ENCODE measurements at regions not wholly inside any gene's neighbourhood (a gene's known extent, or its start where the extent isn't known, plus 50 kb on each side); places are given as distances from the start of the nearest gene placed in this dataset.
"Not testable (repeated sequence)": the region's sequence is repeated elsewhere in the genome, so short reads cannot be mapped to it uniquely, and the experiment has no call there.

DNA sequence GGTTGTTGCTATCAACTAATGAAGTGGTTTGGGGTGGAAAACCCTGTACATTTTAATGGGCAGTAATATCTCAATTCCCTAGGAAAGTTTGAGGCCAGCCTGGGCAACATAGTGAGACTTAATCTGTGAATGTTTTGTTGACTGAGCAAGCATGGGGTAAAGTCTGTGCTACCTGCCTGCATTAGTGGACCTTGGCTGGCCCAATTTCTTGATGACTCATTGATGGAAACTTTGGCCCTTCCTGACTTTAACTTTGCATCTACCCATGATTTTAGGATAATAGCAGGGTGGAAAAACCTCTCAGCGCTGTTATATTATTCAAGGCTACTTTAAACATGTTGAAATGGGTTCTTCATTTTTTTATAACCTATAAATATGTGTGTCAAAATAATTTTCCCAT is 389.4 kb upstream of the RORB start:
- no peak for DNase-seq

DNA sequence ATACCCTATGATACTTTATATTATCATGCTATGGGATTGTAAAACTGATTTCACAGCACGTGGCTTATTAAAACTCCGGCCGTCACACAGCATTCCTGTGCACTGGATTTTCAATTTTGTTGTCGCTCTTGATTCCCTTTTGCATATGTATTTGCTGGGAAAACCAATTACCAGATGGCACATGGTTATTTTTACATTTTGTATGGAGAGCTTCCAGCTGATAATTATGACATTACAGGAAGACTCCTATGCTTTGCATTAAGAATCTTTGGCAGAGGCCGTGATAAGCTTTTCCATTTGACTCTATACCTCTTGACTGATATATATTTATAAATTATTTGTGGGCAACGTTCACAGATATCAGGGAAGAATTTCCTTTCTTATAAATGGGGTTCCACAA is 381.2 kb upstream of the RORB start:
- no peak for DNase-seq

DNA sequence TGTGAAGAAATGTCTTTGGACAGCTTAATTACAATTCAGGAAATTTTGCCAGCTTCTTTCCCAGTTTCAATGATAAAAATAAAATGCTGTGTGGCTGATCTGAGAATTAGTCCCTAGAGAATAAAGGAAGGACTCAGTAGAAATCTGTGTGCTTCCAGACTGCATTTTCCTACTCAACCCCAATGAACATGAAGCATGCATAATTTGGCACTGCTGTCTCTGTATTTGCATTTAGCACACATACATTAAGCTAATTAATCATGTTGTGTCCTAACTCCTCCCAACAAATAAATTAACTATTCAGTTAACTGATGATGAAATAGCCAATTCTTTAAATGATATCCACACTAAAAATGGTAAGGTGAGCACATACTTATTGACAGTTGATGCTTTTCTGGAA is 380.0 kb upstream of the RORB start:
- no peak for DNase-seq

DNA sequence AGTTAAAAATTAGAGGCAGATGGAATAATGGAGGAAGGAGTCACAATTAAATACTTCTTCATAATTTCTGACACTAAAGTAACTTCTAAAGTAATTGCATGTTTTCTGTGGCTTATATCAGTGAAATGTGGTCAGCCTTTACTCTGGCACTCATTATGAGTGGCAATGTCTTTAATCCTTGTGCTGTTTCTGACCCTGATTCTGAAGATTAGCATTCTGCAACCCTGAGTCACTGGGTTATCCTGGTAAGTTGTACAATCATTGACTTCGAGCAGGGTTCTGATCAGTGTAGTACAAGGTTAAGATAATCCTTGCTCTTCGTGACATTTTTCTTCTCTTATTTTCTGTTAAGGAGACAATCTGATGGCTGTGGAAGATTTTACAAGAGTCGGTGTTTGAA is 379.4 kb upstream of the RORB start:
- no peak for DNase-seq

DNA sequence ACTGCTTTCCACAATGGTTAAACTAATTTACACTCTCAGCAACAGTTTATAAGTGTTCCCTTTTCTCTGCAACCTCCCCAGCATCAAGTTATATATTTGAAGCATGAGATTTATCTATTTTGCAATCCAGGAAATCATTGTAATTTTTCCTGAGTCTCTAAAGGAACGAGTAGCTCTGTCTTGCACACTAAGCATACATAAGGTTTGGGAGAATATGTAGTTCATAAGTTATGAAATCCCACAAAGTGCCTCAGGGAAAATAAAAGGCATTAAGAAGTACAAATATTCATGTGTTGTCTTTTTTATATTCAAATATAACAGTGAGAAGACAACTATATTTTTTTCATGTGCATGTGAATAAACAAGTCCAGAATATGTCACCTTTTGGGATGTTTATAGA is 377.1 kb upstream of the RORB start:
- no peak for DNase-seq

DNA sequence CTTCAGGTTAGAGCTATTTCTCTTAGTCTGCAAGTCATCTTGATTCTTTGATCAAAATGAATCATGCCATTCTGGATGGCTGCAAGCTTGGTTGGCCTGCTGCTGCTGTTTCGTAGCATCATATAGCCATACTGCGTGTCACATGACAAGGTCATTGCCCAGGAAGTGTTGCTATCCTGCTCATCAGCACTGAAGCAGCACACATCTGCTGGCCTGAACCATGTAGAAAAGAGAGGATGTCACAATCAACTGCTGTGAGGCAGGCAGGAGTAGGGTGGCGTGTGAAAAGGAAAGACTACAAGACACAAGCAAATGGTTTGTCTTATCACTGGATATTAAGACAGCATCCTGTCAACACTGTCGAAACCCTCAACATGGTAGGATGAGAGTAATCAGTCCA is 376.7 kb upstream of the RORB start:
- no peak for DNase-seq

DNA sequence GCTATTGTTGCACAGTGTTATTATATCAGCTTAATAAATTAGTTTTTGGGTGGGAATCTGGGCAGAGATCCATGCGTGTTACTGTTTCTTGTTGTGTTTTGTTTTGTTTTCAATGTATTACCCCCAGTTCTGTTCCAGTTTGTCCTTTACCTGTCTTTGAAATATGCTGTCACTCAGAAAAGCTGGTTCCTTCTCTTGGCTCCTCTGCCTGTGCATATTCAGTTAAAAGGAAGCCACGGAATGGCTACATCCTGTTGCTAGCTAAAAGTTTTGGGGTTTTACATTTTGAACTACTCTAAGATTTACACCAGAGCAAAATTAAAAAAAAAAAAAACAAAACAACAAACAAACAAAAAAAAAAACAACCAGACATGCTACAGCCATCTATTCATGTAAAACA is 374.9 kb upstream of the RORB start:
- DNase-seq = no peak

DNA sequence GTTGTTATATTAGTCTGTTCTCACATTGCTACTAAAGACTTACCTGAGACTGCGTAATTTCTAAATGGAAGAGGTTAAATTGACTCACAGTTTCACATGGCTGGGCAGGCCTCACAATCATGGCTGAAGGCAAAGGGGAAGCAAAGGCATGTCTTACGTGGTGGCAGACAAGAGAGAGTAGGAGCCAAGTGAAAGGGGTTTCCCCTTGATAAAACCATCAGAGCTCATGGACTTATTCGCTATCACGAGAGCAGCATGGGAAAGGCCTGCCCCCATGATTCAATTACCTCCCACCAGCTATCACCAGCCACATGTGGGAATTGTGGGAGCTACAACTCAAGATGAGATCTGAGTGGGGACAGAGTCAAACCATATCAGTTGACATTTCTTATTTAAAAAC is 374.5 kb upstream of the RORB start:
- DNase-seq = no peak

DNA sequence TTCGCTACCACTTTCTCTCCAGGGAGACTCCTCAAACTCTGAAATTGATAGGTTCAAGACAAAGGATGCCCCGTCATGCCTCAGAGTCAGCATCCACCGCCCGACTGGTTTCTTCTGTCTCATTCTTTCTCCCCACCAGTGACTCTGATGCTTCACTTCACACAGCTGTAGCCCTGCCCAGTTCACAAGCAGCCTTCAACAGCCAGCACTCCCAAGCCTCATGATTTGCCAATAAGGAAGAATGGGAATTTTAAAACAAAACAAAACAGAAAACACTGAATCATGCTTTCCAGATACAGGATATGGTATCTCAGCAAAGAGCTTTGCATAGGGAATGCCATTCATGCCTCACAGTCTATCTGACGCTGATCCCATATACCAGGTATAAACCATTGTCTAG is 371.2 kb upstream of the RORB start:
- no peak for DNase-seq

DNA sequence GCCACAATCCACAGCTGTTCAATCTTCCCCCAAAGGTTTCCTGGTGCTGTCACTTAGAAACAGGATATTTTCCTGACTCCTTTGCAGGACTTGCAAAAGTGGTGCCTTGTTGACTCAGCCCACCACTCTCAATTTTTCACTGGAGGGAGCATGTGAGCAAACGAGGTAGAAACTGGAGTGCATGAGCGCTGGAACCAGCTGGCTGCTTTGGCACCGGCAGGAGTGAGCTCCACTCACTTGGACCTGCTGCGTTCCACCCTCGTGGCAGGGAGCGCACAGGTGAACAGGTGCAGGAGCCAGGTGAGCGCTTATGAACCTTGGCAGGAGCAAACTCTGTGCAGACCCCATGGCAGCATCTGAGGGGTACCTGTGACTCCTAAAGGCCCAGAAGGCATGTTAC is 364.1 kb upstream of the RORB start:
- DNase-seq = no peak

DNA sequence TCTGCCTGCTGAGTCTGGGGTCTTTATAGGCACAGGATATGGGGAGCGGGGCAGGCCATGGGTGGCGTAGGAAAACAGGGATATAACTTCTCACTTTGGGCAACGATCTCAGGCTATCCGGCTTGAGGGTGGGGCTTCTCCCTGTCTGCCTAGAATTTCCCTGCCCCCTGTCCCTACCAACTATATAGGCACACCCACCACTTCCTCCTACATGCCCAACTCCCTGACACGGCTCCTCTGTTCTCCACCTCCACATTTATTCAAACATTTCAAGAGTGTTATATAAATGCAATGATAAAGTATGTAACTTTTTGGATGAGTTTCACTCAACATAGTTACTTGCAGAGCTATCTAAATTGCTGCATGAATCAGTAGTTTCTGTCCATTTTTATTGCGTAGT is 363.2 kb upstream of the RORB start:
- no peak for DNase-seq

DNA sequence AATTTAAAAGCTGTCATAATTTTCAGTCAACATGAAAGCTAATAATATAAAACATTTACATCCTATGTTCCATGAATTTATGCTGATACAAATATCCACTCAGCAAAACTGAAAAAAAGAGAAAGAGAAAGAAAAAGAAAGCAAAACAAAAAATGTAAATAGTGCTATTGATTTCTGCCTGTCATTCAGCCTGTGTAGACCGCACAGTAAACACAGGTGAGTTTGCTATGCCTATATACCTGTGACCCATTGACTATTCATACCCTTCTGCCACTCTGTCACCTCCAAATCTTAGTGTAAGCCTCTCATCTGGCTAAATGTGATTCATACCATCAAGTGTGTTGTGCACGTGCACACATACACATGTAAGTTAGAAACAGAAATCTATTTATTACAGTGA is 359.0 kb upstream of the RORB start:
- DNase-seq = no peak

DNA sequence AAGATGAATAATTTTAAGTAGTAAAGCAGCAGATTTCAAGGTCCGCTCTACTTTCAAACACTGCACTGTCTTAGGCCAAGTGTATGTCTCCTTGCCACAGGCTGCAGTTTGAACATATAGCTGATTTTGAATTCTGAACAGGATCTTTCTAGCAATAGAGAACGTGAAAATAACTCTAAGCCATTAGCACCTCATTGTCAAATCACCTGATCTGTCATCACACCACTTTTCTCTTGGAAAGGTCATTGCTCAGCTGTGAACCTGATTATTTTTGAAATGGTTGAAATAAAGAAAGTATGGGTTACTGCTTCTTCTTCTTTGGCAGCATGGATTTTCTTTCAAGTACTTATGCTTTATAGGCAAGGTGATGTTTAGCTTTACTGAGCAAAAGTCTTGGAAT is 357.0 kb upstream of the RORB start:
- DNase-seq = no peak

DNA sequence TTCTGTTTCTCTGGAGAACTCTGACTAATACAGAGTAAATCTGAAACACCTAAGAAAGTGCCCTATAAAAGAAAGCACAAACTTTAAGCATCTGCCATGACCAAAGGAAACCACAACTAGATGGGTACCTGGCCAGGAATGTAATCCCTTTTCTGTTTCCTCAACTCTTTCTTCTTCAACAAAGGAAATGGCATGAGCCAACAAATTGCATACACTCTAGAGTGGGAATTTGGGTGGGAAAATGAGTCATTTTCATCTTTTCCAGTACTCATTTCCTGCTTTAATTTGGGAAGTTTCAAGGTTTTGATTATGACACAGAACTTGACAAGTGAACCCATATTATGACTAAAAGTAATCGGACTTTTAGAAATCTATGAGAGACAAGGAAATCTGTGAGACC is 349.2 kb upstream of the RORB start:
- no peak for DNase-seq

DNA sequence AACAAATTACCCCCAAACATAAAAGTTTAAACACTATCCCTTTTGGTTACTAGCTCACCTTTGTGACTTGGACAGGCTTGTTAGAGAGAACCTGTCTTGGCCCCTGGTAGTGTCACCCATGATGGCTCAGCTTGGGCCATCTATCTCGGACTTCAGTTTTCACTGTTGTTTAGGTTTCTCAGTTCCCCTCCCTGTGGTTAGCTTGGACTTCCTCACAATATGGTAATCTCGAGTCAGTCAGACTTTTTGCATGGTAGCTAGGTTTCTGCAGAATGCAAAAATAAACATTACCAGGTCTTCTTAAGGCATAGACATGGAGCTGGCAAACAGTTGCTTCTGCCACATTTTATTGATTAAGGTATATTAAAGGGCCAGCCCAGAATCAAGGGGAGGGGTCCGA is 324.3 kb upstream of the RORB start:
- DNase-seq = no peak

DNA sequence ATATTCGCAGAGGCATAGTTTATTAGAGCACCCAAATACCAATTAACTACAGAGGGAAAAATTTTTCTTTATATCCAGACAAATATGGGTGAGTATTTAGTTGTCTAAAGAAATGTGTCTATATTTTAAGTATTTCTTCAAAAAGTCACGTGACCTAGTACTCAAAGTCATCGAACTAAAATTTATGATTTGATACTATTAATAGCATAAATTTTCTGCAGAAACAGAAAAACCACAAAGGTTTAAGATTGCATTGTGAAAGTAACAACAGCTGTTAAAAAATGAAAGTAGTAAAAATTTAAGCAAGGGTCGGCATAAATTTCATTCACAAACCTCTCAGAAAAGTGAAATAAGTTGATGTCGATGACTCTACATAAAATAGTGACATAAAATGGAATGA is 323.9 kb upstream of the RORB start:
- DNase-seq = no peak

DNA sequence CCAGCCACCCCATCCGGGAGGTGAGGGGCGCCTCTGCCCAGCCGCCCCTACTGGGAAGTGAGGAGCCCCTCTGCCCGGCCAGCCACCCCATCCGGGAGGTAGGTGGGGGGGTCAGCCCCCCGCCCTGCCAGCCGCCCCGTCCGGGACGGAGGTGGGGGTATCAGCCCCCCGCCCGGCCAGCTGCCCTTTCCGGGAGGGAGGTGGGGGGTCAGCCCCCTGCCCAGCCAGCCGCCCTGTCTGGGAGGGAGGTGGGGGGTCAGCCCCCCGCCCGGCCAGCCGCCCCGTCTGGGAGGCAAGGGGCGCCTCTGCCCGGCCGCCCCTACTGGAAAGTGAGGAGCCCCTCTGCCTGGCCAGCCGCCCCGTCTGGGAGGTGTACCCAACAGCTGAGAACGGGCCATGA is 299.4 kb upstream of the RORB start:
- DNase-seq = not testable (repeated sequence)

DNA sequence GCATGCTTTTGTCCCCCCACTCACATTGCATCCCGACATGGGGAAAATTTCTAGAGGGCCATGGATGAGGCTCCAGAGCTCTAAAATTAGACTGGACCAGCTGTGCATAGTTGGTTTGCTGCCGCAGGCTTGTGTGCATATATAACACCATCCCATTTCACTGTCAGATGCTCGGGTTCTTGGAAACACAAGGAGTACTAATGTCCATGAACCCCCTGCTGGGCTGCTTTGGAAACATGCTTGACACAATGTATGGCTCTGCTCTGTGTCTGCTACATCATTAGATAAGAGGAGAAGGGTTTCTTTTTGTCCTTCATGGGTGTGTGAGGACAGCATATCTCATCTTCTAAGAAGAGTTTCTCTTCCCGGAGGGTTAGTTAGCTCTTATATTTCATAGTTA is 292.1 kb upstream of the RORB start:
- DNase-seq = no peak

DNA sequence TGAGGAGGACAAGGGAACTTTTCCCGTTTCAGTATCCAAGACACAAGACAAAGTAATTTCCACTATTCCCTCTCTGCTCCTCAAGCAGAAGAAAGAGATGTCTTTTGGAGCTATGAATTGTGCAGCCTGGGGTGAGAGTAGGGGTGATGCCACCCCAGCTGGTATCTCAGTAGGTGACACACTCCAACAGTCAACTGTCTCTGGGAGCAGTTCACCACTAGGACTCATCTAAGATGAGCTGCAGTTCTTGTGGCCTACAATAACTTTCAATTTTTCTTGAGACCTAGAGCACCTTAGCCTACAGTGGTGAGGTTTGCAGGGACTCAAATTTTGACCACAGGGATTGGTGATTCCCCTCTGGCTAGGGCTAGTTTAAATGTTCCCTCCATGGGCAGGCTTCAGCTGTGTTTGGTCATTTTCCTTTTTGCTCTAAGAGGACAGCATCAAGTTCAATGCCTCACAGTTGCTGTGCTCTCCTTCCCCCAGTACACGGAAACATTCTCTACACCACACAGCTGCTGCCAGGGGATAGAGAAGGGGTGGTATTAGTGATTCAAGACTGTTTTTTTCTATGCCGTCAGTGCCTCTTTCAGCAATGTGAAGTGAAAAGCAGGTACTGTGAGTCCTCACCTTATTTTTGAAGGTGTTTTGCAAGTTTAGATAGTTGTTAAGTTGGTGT is 278.6 kb upstream of the RORB start:
- DNase-seq = no peak

DNA sequence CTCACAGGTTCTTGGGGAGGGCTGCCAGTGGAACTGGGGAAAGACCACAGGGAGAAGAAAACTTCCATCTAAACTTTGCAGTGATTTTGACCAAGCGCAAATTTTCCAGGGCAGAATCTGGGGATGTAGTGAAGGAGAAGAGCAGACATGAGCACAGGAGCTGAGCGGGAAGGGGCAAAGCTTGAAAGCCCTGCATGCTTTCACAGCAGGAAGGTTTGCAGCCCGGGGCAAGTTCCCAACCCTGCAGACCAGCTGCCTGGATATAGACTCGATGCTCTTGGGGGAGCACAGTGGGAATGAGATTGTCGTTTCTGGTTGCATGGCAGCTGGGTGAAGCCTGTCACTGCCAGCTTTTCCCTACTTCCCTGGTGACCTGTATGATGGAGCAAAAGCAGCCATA is 276.8 kb upstream of the RORB start:
- DNase-seq = no peak

DNA sequence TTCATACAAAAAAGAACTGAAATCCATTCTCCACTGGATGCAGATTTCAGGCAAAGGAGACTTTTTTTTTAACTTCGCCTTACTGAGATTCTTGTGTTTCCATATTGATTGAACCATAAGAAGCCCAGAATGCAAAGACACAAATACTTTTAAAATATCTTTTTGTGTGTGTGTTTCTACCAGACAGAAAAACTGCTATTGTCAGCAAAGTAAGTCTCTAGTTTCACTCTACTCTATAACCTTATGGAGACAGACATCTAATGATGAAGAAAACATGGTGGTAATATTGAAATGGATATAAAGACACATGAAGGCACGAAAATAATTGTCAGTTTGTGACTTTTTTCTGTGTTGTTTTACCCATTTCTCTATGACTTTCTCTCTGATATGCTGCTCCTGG is 260.3 kb upstream of the RORB start:
- no peak for DNase-seq

DNA sequence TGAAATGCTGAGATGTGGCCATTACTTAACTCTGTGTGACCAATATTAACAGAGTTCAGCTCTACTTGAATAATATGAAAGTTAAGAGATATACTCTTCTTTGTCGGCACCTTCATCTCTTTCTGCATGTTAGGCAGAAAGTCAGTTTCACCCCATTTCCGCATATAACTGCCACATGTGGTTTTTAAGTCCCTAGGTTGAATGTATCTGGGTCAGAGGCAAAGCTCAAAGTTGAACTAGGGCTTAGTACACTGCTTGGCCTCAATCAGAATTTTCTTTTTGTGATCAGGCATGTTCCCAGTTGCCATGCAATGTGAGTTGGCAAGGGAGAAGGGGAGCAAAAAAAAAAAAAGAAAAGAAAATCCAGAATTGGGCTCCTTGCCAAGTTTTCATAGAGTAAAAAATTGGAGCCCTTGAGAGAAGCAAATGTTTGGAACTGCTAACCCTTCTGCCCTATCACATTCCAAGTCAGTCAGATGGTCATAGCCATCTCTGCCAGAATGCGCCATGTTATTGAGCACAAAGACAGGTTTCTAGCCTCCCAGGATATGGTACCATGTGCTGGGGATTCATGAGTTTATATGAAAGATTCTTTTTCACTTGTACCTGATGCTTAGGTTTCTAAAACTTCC is 251.2 kb upstream of the RORB start:
- no peak for DNase-seq

DNA sequence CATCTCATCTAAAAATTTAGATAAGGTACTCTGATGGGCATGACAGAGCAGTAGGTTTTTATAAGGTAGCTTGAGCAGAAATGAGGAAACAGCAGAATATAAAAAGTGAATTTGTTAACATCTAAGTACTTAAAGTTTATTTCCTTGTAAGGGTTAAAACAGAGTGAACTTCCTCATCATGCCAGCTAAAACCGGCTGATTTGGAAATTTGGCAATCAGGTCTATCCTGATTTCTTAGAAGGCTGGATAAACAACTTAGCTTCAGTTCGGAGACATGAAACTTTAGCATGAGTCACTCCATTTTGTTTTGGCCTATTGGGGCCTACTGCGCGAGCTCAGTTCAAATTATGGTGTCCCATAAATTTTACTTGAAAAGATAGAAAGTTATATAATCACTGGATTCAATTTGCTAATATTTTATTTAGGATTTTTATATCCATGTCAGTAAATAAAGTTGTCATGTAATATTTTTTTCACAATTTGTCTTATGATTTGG is 241.6 kb upstream of the RORB start:
- DNase-seq = no peak

DNA sequence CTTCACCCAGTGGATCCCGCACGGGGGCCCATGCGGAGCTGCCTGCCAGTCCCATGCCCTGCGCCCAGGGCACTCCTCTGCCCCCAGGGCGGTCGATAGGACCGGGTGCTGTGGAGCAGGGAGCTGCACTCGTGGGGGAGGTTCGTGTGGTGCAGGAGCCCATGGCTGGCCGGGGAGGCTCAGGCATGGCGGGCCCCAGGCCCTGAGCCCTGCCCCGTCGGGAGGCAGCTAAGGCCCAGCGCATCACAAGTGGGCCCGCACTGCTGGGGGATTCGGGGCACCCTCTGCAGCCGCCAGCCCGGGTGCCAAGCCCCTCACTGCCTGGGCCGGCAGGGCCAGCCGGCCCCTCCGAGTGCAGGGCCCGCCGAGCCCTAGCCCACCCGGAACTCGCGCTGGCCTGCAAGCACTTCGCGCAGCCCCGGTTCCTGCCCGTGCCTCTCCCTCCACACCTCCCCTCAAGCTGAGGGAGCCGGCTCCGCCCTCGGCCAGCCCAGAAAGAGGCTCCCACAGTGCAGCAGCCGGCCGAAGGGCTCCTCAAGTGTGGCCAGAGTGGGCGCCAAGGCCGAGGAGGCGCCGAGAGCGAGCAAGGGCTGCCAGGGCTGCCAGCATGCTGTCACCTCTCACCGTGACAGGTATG is 221.1 kb upstream of the RORB start:
- DNase-seq = no peak

DNA sequence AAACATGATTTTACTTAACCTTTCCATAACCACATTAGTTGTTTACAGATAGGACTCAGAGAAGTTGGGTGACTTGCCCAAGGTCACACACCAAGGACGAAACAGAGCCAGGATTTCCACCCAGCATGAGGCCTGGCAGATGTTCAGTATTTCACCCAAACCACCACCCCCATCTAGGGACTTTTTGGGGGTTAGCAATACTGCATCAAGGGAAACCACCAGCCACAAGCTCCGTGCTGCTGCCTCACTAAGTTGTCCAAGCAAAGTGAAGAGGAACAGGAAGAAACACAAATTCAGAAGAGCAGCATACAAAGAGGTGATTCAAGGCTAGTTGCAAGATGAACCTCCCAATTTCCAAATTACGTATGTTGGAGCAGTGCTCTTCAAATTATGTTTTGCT is 219.6 kb upstream of the RORB start:
- no peak for DNase-seq

Measured in NCI-H187 treated with DMSO at 0.1 percent for 48 hours (cell line).